Thyroid gland (tissue), 4 donors: ENCODE measurements at regions not wholly inside any gene's neighbourhood (a gene's known extent, or its start where the extent isn't known, plus 50 kb on each side); places are given as distances from the start of the nearest gene placed in this dataset.

Experiments used
- DNase-seq, 2 donors: peaks; one replicate each; pipeline ENCODE4 v3.0.0-alpha.2; 2019
- H3K27ac ChIP-seq, 3 donors: fragments of 200-600 bp; sonication (generic); 1 replicate in 2 of 3; 2 replicates in 1 of 3; pipeline ENCODE4 v1.5.1; 2016 to 2019; ENCODE audit warnings: mild to moderate bottlenecking in 1 of 3, moderate library complexity in 1 of 3
- H3K27me3 ChIP-seq: fragments of 200-600 bp; sonication (generic); one replicate; pipeline ENCODE4 v1.5.1; 2019
- H3K36me3 ChIP-seq, 2 donors: fragments of 200-600 bp; sonication (generic); one replicate each; pipeline ENCODE4 v1.5.1; 2016 to 2019
- H3K4me1 ChIP-seq, 2 donors: fragments of 200-600 bp; sonication (generic); one replicate each; pipeline ENCODE4 v1.5.1; 2017 to 2019
- H3K4me3 ChIP-seq, 3 donors: fragments of 200-600 bp; sonication (generic); replicated peaks in 1 of 3; 1 replicate in 2 of 3; 2 replicates in 1 of 3; pipeline ENCODE4 v1.5.1; 2016; ENCODE audit warnings: mild to moderate bottlenecking in 1 of 3
- H3K9me3 ChIP-seq: fragments of 200-600 bp; sonication (generic); one replicate; pipeline ENCODE4 v1.5.1; 2017
- CTCF ChIP-seq, 6 experiments: fragments of 200-600 bp in 3 of 6; fragments of 450-650 bp in 3 of 6; sonication (generic) in 3 of 6; IDR thresholded peaks; one replicate each; pipeline ENCODE4 v1.5.1; 2016 to 2019; ENCODE audit warnings: antibody characterized with exemption in 6 of 6, mild to moderate bottlenecking in 2 of 6, inconsistent platforms in 1 of 6, moderate library complexity in 1 of 6
- POLR2A ChIP-seq, 2 donors: fragments of 450-650 bp; IDR thresholded peaks; one replicate each; pipeline ENCODE4 v1.6.1; 2017; ENCODE audit warnings: antibody characterized with exemption in 2 of 2, mild to moderate bottlenecking in 2 of 2, moderate library complexity in 1 of 2
- WGBS, 2 donors: methylation state at CpG; one replicate each; pipeline ENCODE4 v1.1.5; 2017; 5-methylcytosine and 5-hydroxymethylcytosine counted together
- intact Hi-C: fragments of 100-400 bp; cut with DNase I; formaldehyde crosslinking; loops from one replicate; pipeline ENCODE4 v1.15.1; 2023

DNA sequence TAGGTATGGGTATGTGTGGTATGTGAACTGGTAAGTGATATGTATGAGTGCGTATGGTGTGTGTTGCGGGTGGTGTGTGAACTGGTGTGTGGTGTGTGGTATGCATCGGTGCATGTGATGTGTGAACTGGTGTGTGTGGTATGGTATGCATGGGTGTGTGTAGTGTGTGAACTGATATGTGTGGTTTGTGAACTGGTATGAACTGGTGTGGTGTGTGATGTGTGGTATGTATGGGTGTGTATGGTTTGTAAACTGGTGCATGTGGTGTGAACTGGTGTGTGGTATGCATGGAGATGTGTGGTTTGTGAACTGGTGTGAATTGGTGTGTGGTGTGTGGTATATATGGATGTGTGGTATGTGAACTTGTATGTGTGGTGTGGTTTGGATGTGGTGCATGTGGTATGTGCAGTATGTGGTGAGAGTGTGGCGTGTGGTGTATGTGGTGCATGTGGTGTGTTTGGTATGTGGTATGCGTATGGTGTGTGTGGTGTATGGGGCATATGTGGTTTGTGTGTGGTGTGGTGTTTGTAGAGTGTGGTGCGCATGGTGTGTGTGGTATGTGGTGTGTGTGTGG, 208.9 kb upstream of the TNP1 start:
- H3K36me3 ChIP-seq, result no peaks in the 10 kb centered on the region
- H3K9me3 ChIP-seq, result no peaks in the 10 kb centered on the region
- intact Hi-C loops, result no loop called here
- no peaks in the 10 kb centered on the region for H3K4me1 ChIP-seq
- TF ChIP-seq CTCF (IDR thresholded peaks at IDR 0.05) (no peak), POLR2A (IDR thresholded peaks at IDR 0.05) (no peak)
- WGBS, 2 donors, result 98% methylated on average over 6 of the region's 6 CpGs
- H3K4me3 ChIP-seq, result no peak overlapping the region
- H3K27ac ChIP-seq, result no peak overlapping the region
- H3K27me3 ChIP-seq, result no peaks in the 10 kb centered on the region
- no peak for DNase-seq

- Histone ChIP-seq H3K36me3 (no peaks in the 10 kb centered on the region), H3K27ac (no peak overlapping the region), H3K4me3 (no peak overlapping the region), H3K4me1 (no peaks in the 10 kb centered on the region), H3K9me3 (no peaks in the 10 kb centered on the region), H3K27me3 (no peaks in the 10 kb centered on the region)
- intact Hi-C loops, result no loop called here
- TF ChIP-seq CTCF (IDR thresholded peaks at IDR 0.05) (no peak), POLR2A (IDR thresholded peaks at IDR 0.05) (no peak)
- DNase-seq, result no peak
- 94 to 95% methylated on average over 6 of the region's 6 CpGs for WGBS, 2 donors
Observed at GRCh38 chr2:217067787-217068186, 207.9 kb upstream of the TNP1 start.

DNA sequence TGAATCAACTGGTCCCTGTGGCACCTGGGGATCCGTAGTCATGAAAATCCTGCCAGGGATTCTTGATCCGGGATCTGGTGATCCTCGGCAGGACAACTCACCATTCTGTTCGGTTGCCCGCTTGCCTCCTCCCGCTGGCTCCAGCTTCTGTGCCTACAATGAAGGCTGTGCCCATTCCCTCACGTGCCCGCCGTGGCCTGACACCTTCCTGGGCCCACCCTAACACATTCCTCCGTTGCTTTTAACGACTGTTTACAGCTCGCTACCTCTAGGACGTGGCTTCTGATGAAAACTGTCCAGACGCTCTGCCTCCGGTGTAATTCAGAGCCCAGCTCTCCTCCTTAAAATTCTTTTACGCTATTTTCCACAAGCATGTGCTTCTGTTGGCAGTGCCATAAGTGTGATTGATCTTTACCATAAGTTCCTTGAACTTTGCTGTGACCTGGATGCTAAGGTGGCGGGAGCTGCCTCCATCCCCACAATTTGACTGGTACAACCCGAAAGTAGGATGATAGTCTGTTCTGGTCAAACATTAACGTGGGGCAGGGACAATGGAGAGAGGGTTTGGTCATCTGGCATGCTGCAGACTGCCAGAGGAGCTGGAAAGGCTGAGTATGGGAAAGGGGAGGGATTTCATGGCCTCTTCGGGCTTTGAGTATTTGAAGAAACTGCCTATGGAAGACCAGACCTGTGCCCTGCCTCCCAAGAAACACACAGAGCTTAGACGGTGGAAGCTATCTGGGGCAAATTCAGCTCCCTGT, 206.8 kb upstream of the TNP1 start:
- 90% methylated on average over 21 of the region's 21 CpGs for WGBS, 2 donors
- Histone ChIP-seq H3K27ac (no peak overlapping the region), H3K9me3 (no peaks in the 10 kb centered on the region), H3K36me3 (no peaks in the 10 kb centered on the region), H3K4me3 (no peak overlapping the region), H3K27me3 (no peaks in the 10 kb centered on the region), H3K4me1 (no peaks in the 10 kb centered on the region)
- DNase-seq, result no peak
- intact Hi-C loops, result no loop called here
- TF ChIP-seq POLR2A (IDR thresholded peaks at IDR 0.05) (no peak), CTCF (IDR thresholded peaks at IDR 0.05) (no peak)

GRCh38 chr2:217065695-217066405, 206.0 kb upstream of the TNP1 start:
- H3K4me3 ChIP-seq, result no peak overlapping the region
- no peaks in the 10 kb centered on the region for H3K9me3 ChIP-seq
- WGBS, 2 donors, result 91 to 94% methylated on average over 7 of the region's 7 CpGs
- no peaks in the 10 kb centered on the region for H3K27me3 ChIP-seq
- H3K36me3 ChIP-seq, result no peaks in the 10 kb centered on the region
- no peak overlapping the region for H3K27ac ChIP-seq
- TF ChIP-seq POLR2A (IDR thresholded peaks at IDR 0.05), result no peak
- no peak for DNase-seq
- intact Hi-C loops, result no loop called here
- H3K4me1 ChIP-seq, result no peaks in the 10 kb centered on the region

- WGBS, 2 donors, result 74 to 80% methylated on average over 4 of the region's 4 CpGs
- TF ChIP-seq POLR2A (IDR thresholded peaks at IDR 0.05) (no peak), CTCF (IDR thresholded peaks at IDR 0.05) (no peak)
- Histone ChIP-seq H3K27me3 (no peaks in the 10 kb centered on the region), H3K4me1 (no peaks in the 10 kb centered on the region), H3K36me3 (no peaks in the 10 kb centered on the region), H3K27ac (no peak overlapping the region), H3K9me3 (no peaks in the 10 kb centered on the region), H3K4me3 (no peak overlapping the region)
- intact Hi-C loops, result no loop called here
- DNase-seq, result no peak
Observed at GRCh38 chr2:217065012-217065290, 205.1 kb upstream of the TNP1 start.
